ENCODE measurements at regions not wholly inside any gene's neighbourhood (a gene's known extent, or its start where the extent isn't known, plus 50 kb on each side); places are given as distances from the start of the nearest gene placed in this dataset.

DNA sequence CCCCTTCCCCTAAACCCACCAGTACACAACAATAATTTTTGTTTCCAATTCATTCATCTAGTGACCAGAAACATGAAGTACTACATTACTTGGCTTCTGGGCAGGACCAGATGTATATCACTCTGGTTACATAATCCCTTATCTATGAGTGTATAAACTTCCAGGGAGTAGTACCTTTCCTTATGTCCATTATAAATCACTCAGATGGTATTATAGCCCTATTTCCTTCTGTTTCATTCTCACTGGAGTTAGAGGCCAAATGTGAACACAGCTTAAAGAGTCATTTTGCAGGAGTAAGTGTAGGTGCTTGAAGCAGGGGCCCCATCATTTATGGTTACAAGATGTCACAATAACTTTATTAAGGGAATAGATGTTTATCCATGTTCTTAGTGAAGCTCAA lies 894.4 kb upstream of the NXPH2 start:
- TF ChIP-seq NFIC (IDR thresholded peaks at IDR 0.05) (no peak), TAF1 (IDR thresholded peaks at IDR 0.05; ENCODE audit: low read depth) (no peak), CEBPB (IDR thresholded peaks at IDR 0.05) (no peak), EP300 (IDR thresholded peaks at IDR 0.05; ENCODE audit: borderline replicate concordance) (no peak), RAD21 (IDR thresholded peaks at IDR 0.05; ENCODE audit: low read depth) (no peak), YY1 (IDR thresholded peaks at IDR 0.05; ENCODE audit: low read depth) (no peak), FOXM1 (IDR thresholded peaks at IDR 0.05; ENCODE audit: borderline replicate concordance, low read depth) (no peak), TEAD4 (IDR thresholded peaks at IDR 0.05) (no peak), TCF12 (IDR thresholded peaks at IDR 0.05; ENCODE audit: low read depth) (no peak), ZBTB7A (IDR thresholded peaks at IDR 0.05; ENCODE audit: low read depth) (no peak)
- TF ChIP-seq, protein P1, sequence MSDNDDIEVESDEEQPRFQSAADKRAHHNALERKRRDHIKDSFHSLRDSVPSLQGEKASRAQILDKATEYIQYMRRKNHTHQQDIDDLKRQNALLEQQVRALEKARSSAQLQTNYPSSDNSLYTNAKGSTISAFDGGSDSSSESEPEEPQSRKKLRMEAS (IDR thresholded peaks at IDR 0.05): no peak
- TF ChIP-seq, protein P2, sequence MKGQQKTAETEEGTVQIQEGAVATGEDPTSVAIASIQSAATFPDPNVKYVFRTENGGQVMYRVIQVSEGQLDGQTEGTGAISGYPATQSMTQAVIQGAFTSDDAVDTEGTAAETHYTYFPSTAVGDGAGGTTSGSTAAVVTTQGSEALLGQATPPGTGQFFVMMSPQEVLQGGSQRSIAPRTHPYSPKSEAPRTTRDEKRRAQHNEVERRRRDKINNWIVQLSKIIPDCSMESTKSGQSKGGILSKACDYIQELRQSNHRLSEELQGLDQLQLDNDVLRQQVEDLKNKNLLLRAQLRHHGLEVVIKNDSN (IDR thresholded peaks at IDR 0.05): no peak

Data from Ishikawa (cell line).